ENCODE measurements at regions not wholly inside any gene's neighbourhood (a gene's known extent, or its start where the extent isn't known, plus 50 kb on each side); places are given as distances from the start of the nearest gene placed in this dataset.

GRCh38 chr2:15869396-15869795, 71.0 kb upstream of the MYCN start:
- DNase-seq, result no peak

DNA sequence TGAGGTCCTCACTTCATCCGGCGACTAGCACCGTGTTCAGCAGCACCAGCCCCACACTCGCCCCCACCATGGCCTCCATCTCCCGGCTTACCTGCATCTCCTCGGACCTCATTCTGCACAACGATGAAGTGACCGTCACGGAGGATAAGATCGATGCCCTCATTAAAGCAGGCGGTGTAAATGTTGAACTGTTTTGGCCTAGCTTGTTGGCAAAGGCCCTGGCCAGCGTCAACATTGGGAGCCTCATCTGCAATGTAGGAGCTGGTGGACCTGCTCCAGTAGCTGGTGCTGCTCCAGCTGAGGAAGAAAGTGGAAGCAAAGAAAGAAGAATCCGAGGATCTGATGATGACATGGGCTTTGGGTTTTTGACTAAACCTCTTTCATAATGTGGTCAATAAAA, 70.5 kb upstream of the MYCN start:
- DNase-seq, result no peak

DNA sequence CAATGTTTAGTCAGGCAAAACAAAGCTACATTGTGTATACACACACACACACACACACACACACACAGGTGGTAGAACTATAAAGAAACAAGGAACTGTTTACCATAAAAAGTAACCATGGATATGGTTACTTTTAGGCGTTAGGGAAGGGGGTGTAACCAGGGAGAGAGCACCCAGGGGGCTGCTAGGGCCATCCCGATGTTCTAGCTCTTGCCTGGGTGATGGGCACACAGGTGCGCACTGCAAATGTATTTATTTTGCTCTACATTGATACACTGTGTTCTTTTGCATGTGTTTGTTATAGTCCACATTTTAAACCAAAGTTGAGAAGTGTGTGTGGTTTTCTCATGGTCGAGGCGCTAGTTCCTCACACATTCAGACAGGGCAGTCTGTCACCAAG, 69.8 kb upstream of the MYCN start:
- no peak for DNase-seq

- DNase-seq, result no peak
These were observed 69.0 kb upstream of the MYCN start for GRCh38 chr2:15871239-15871783.

DNA sequence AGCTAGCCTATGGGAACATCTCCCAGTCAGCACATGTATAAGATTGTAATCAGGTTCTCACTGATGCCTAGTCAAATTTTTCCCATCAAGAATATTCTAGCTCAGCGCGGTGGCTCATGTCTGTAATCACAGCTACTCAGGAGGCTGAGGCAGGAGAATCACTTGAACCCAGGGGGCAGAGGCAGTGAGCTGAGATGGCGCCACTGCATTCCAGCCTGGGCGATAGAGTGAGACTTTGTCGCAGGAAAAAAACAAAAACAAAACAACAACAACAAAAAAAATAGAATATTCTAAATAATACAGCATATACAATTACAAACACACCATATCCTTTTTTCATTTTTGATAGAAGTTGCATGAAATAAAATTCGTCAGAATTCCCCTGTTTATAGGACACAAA, 67.5 kb upstream of the MYCN start:
- no peak for DNase-seq

GRCh38 chr2:15874321-15874720, 66.0 kb upstream of the MYCN start:
- DNase-seq, result no peak

DNA sequence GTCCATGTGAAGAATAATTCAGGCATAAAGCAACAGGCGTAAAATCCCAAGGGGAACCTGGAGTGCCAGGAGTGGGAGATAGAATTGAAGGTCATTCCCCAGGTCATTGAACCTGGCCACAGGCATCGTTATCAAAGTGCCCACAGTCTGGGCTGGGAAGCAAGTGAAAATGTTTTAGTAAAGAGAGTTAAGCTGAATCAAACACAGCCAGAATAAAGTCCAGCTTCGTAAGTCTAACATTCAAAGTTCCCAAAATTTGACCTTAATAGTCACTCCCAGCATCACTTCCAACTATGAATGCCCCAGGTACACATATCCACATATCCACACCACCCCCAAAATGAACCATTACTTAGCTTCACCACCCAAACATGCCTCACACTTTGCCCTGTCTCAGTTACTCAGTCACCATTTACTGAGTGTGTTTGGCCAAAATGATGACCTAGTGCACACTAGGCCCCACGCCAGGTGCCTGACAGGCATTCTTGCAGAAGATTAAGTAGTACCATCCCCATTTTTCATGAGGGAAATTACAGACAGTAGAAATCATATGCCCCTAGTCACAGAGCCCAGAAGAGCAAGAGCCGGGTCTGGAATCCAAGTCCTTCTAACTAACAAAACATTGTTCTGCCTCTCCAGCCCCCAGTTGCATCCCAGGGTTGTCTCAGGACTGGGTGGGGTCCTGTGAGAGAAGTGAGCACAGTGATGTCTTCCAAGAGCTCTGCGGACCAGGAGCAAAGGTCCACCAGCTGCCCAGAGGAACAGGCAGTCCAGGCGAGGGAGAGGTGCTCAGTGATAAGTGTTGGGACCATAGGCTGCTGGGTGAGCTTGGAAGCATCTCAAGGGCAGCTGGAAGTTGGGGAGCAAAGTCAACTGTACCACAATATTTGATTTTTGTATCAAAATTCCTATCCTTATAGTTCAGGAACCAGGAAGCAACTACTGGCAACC, 65.2 kb upstream of the MYCN start:
- DNase-seq, result no peak

GRCh38 chr2:15875969-15876705, 64.2 kb upstream of the MYCN start:
- no peak for DNase-seq

DNA sequence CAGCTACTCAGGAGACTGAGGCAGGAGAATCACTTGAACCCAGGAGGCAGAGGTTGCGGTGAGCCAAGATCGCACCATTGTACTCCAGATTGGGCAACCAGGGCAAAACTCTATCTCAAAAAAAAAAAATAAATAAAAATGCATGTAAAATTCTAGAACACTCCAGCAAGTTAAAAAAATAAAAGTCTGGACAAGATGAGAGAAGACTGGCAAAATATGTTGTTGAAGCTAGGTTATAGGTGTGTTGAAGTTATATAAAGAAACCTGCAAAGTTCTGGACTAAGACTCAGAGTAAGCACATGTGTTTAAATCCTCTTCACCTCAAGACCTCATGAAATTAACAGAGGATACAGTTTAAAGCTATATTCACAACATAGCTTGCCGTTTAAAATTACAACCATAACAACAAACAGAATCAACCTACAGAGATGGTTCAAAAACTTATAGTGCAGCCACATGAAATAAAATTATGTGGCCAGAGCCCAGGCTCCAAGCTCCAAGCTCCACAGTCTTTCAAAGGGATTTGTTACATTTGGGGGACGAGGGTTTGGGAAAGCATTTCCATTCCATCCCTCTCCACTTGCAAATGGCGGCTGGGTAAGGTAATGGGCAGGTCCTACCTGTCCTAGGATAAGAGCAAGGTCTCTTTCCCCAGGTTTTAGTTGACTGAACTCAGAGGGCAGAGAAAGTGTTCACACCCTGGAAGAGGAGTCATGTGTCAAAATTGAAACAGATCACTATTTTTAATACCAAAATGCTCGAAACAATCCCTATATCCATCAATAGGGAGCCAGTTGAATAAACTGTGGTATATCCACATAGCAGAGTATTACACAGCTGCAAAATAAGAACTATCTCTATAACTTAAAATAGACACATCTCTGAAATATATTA, 59.9 kb upstream of the MYCN start:
- DNase-seq, result no peak

- no peak for DNase-seq
These were observed 59.3 kb upstream of the MYCN start for GRCh38 chr2:15881120-15881433.

DNA sequence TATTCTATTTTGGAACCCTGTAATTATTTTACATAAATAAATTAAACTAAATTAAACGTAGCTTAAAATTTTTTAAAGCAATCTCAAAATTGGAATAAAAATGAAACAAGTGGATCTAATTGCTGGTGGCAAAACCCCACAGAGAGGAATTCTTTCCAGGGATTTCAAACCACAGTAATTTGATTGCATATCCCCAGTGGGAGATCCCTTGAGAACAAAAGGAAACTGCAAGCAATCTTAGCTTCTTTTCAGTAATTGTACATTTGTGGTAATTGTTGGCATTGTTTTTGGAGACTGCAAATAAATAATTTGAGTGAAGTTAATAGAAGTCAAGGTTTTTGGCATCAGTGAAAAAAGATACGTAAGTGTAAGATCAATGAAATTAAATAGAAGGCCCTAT, 58.7 kb upstream of the MYCN start:
- DNase-seq, result no peak

GRCh38 chr2:15882761-15883497, 57.4 kb upstream of the MYCN start:
- no peak for DNase-seq

- DNase-seq, result no peak
These were observed 56.7 kb upstream of the MYCN start for GRCh38 chr2:15883684-15884083.

DNA sequence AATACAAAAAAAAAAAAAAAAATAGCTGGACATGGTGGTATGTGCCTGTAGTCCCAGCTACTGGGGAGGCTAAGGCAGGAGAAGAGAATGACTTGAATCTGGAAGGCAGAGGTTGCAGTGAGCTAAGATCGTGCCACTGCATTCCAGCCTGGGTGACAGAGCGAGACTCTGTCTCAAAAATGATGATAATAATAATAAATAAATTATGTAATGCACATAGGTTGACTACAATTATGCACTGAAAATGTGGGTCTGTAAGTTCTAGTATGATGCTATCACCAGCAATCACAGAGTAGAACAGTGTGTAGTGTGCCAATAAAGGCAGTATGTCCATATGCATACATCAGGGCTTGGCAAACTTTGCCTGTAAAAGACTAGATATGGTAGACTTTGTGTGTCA, 55.6 kb upstream of the MYCN start:
- DNase-seq, result no peak

- no peak for DNase-seq
These were observed 54.1 kb upstream of the MYCN start for GRCh38 chr2:15886231-15886630.

GRCh38 chr2:15889442-15890123, 50.8 kb upstream of the MYCN start:
- DNase-seq, result no peak

GRCh38 chr2:15890124-15890754, 50.1 kb upstream of the MYCN start:
- DNase-seq, result no peak

Data from COR-L47 (cell line).